GM21526 (cell line): ENCODE measurements at regions not wholly inside any gene's neighbourhood (a gene's known extent, or its start where the extent isn't known, plus 50 kb on each side); places are given as distances from the start of the nearest gene placed in this dataset.

Source experiments
- ATAC-seq: cut with Tn5 transposase; IDR thresholded peaks from one replicate; pipeline ENCODE4 v1.9.1; 2021; ENCODE audit warnings: moderate library complexity; ENCODE audit not compliant: unreplicated experiment, low FRiP score

- no peak for ATAC-seq
Observed at GRCh38 chr5:158381614-158382160, 522.7 kb upstream of the CLINT1 start.

- ATAC-seq: no peak
Observed at GRCh38 chr5:158380661-158381060, 521.7 kb upstream of the CLINT1 start.

GRCh38 chr5:158378931-158379330 lies 520.0 kb upstream of the CLINT1 start:
- no peak for ATAC-seq

GRCh38 chr5:158376679-158377078 lies 517.7 kb upstream of the CLINT1 start:
- ATAC-seq: no peak

GRCh38 chr5:158375531-158375930 lies 516.6 kb upstream of the CLINT1 start:
- ATAC-seq: no peak

- ATAC-seq: no peak
Observed at GRCh38 chr5:158373608-158374395, 514.9 kb upstream of the CLINT1 start.

- no peak for ATAC-seq
Observed at GRCh38 chr5:158369241-158369640, 510.3 kb upstream of the CLINT1 start.

GRCh38 chr5:158368686-158369085 lies 509.7 kb upstream of the CLINT1 start:
- no peak for ATAC-seq

- no peak for ATAC-seq
Observed at GRCh38 chr5:158364367-158364766, 505.4 kb upstream of the CLINT1 start.

GRCh38 chr5:158354958-158355357 lies 496.0 kb upstream of the CLINT1 start:
- ATAC-seq: no peak

- no peak for ATAC-seq
Observed at GRCh38 chr5:158351485-158352125, 492.7 kb upstream of the CLINT1 start.

GRCh38 chr5:158349987-158350386 lies 491.0 kb upstream of the CLINT1 start:
- no peak for ATAC-seq

GRCh38 chr5:158344376-158344775 lies 485.4 kb upstream of the CLINT1 start:
- ATAC-seq: no peak

- ATAC-seq: no peak
Observed at GRCh38 chr5:158340608-158341007, 481.7 kb upstream of the CLINT1 start.

GRCh38 chr5:158326256-158326655 lies 467.3 kb upstream of the CLINT1 start:
- ATAC-seq: no peak

- no peak for ATAC-seq
Observed at GRCh38 chr5:158324236-158324635, 465.3 kb upstream of the CLINT1 start.

- ATAC-seq: no peak
Observed at GRCh38 chr5:158322620-158323019, 463.7 kb upstream of the CLINT1 start.

- no peak for ATAC-seq
Observed at GRCh38 chr5:158320934-158321333, 462.0 kb upstream of the CLINT1 start.

GRCh38 chr5:158320178-158320674 lies 461.3 kb upstream of the CLINT1 start:
- no peak for ATAC-seq

GRCh38 chr5:158317507-158317906 lies 458.6 kb upstream of the CLINT1 start:
- no peak for ATAC-seq

- ATAC-seq: no peak
Observed at GRCh38 chr5:158313733-158314464, 455.0 kb upstream of the CLINT1 start.
